NT2/D1 (cell line): ENCODE measurements at regions not wholly inside any gene's neighbourhood (a gene's known extent, or its start where the extent isn't known, plus 50 kb on each side); places are given as distances from the start of the nearest gene placed in this dataset.

Experiments
- SUZ12 ChIP-seq: IDR thresholded peaks from 2 replicates; pipeline ENCODE4 v1.6.1; 2011; ENCODE audit not compliant: insufficient read length, insufficient read depth; ENCODE audit errors: extremely low read depth
- YY1 ChIP-seq: IDR thresholded peaks from 2 replicates; pipeline ENCODE4 v1.6.1; 2011; ENCODE audit not compliant: insufficient read length, insufficient read depth

GRCh38 chr13:84481958-84482357 is 599.7 kb upstream of the SLITRK1 start:
- no peak for TF ChIP-seq YY1
- no peak for TF ChIP-seq SUZ12
